NCI-H69 (cell line): ENCODE measurements at regions not wholly inside any gene's neighbourhood (a gene's known extent, or its start where the extent isn't known, plus 50 kb on each side); places are given as distances from the start of the nearest gene placed in this dataset.
"Not testable (repeated sequence)": the region's sequence is repeated elsewhere in the genome, so short reads cannot be mapped to it uniquely, and the experiment has no call there.

ENCODE experiments used
- DNase-seq: peaks from one replicate; lab custom pipeline; 2025; lab: John Stamatoyannopoulos, UW

GRCh38 chr5:179455320-179455719, 95.0 kb upstream of the RUFY1 start:
- DNase-seq: no peak

- DNase-seq: no peak
Measured at GRCh38 chr5:179454356-179454755, 96.0 kb upstream of the RUFY1 start.

- DNase-seq: no peak
Measured at GRCh38 chr5:179453616-179454015, 96.7 kb upstream of the RUFY1 start.

- no peak for DNase-seq
Measured at GRCh38 chr5:179452356-179453230, 97.8 kb upstream of the RUFY1 start.

GRCh38 chr5:179451828-179452196, 98.5 kb upstream of the RUFY1 start:
- DNase-seq: no peak

- no peak for DNase-seq
Measured at GRCh38 chr5:179451114-179451827, 99.1 kb upstream of the RUFY1 start.

- DNase-seq: not testable (repeated sequence)
Measured at GRCh38 chr5:179449950-179450349, 100.4 kb upstream of the RUFY1 start.

GRCh38 chr5:179448282-179448681, 102.1 kb upstream of the RUFY1 start:
- DNase-seq: not testable (repeated sequence)

- DNase-seq: not testable (repeated sequence)
Measured at GRCh38 chr5:179442289-179442688, 97.0 kb upstream of the ADAMTS2 start.

- DNase-seq: peak; percentile 67
Measured at GRCh38 chr5:179439181-179439985, 94.1 kb upstream of the ADAMTS2 start.

GRCh38 chr5:179438461-179438860, 93.2 kb upstream of the ADAMTS2 start:
- no peak for DNase-seq

GRCh38 chr5:179438011-179438441, 92.8 kb upstream of the ADAMTS2 start:
- DNase-seq: no peak

- no peak for DNase-seq
Measured at GRCh38 chr5:179437341-179438001, 92.2 kb upstream of the ADAMTS2 start.

GRCh38 chr5:179436321-179437122, 91.3 kb upstream of the ADAMTS2 start:
- DNase-seq: no peak

GRCh38 chr5:179435731-179436315, 90.6 kb upstream of the ADAMTS2 start:
- DNase-seq: no peak

GRCh38 chr5:179435181-179435580, 89.9 kb upstream of the ADAMTS2 start:
- DNase-seq: no peak

- DNase-seq: no peak
Measured at GRCh38 chr5:179432547-179432946, 87.3 kb upstream of the ADAMTS2 start.

- no peak for DNase-seq
Measured at GRCh38 chr5:179431221-179431824, 86.1 kb upstream of the ADAMTS2 start.

GRCh38 chr5:179430193-179431175, 85.2 kb upstream of the ADAMTS2 start:
- no peak for DNase-seq
